WTC11 (cell line): ENCODE measurements at regions not wholly inside any gene's neighbourhood (a gene's known extent, or its start where the extent isn't known, plus 50 kb on each side); places are given as distances from the start of the nearest gene placed in this dataset.

Experiments used
- GABPB1 ChIP-seq: sonication (generic); formaldehyde crosslinking; IDR thresholded peaks from 2 replicates; pipeline ENCODE4 v1.8.1; 2023; ENCODE audit warnings: mild to moderate bottlenecking, missing genetic modification reagents
- JAZF1 ChIP-seq: fragments of 250-450 bp; sonication (Bioruptor Pico); IDR thresholded peaks from 2 replicates; pipeline ENCODE4 v1.9.0; 2021; ENCODE audit warnings: moderate library complexity, mild to moderate bottlenecking, inconsistent platforms
- TCF7 ChIP-seq: sonication (generic); formaldehyde crosslinking; IDR thresholded peaks from 2 replicates; pipeline ENCODE4 v1.8.0; 2022; ENCODE audit warnings: mild to moderate bottlenecking, low read depth, missing genetic modification reagents, moderate library complexity
- ZBTB21 ChIP-seq: sonication (generic); formaldehyde crosslinking; IDR thresholded peaks from 2 replicates; pipeline ENCODE4 v1.8.1; 2023; ENCODE audit warnings: mild to moderate bottlenecking, missing genetic modification reagents, borderline replicate concordance
- ZNF263 ChIP-seq: sonication (generic); formaldehyde crosslinking; IDR thresholded peaks from 2 replicates; pipeline ENCODE4 v1.8.1; 2022; ENCODE audit warnings: low read depth, mild to moderate bottlenecking, moderate library complexity, missing genetic modification reagents
- TF ChIP-seq, protein P1 (sequence below): fragments of 200-600 bp; IDR thresholded peaks from 2 replicates; pipeline ENCODE4 v1.8.0; 2022; ENCODE audit warnings: antibody characterized with exemption
- TF ChIP-seq, protein P2 (sequence below): sonication (generic); formaldehyde crosslinking; IDR thresholded peaks from 2 replicates; pipeline ENCODE4 v1.8.0; 2023; ENCODE audit warnings: missing genetic modification reagents
- TF ChIP-seq, protein P3 (sequence below): sonication (generic); formaldehyde crosslinking; IDR thresholded peaks from 2 replicates; pipeline ENCODE4 v1.8.1; 2022; ENCODE audit warnings: mild to moderate bottlenecking, moderate library complexity, missing genetic modification reagents
- TF ChIP-seq, protein P4 (sequence below): sonication (generic); formaldehyde crosslinking; IDR thresholded peaks from 2 replicates; pipeline ENCODE4 v1.8.1; 2023; ENCODE audit warnings: mild to moderate bottlenecking, missing genetic modification reagents, borderline replicate concordance
- TF ChIP-seq, protein P5 (sequence below): sonication (generic); formaldehyde crosslinking; IDR thresholded peaks from 2 replicates; pipeline ENCODE4 v1.8.0; 2022; ENCODE audit warnings: mild to moderate bottlenecking, missing genetic modification reagents

DNA sequence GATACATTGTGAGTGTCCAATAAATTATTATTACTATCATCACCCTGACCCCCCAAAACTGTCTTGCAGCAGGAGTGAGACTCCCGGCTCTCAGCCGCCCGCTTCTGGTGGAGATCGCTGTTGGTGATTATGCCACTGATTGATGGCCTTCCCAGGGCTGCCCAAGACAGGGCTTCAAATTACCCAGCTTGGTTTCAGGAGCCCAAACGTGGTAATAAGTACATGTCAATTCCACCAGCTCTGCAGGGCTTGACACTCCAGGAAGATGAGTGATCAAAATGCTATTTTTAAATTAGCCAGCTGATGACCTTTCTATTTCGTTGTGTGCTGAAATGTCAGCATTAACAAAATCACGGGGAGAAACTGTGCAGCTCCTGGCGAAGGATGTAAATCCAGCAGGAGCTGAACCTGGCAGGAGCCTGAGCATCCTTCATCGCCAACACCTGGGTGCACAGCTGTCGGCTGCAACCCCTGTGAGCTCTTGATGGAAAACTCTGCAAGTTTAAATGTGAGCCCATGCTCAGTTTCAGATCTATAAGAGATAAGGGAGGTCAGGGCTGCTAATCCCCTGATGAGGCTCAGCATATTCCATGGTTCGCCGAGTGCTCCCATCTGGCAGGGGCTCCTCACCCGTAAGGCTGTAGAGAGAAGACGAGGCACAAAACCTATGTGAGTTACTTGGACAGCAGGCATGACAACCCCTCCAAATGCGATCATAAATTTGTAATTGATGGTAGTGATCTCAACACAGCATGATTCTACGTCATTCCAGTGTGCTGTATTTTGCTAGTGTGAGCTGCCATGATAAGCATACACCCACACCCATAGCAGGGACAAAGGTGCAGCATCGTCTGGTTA is 446.3 kb downstream of the TCERG1L start:
- TF ChIP-seq, protein P1, sequence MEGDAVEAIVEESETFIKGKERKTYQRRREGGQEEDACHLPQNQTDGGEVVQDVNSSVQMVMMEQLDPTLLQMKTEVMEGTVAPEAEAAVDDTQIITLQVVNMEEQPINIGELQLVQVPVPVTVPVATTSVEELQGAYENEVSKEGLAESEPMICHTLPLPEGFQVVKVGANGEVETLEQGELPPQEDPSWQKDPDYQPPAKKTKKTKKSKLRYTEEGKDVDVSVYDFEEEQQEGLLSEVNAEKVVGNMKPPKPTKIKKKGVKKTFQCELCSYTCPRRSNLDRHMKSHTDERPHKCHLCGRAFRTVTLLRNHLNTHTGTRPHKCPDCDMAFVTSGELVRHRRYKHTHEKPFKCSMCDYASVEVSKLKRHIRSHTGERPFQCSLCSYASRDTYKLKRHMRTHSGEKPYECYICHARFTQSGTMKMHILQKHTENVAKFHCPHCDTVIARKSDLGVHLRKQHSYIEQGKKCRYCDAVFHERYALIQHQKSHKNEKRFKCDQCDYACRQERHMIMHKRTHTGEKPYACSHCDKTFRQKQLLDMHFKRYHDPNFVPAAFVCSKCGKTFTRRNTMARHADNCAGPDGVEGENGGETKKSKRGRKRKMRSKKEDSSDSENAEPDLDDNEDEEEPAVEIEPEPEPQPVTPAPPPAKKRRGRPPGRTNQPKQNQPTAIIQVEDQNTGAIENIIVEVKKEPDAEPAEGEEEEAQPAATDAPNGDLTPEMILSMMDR = no peak
- TF ChIP-seq, protein P2, sequence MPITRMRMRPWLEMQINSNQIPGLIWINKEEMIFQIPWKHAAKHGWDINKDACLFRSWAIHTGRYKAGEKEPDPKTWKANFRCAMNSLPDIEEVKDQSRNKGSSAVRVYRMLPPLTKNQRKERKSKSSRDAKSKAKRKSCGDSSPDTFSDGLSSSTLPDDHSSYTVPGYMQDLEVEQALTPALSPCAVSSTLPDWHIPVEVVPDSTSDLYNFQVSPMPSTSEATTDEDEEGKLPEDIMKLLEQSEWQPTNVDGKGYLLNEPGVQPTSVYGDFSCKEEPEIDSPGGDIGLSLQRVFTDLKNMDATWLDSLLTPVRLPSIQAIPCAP = no peak
- TF ChIP-seq, protein P3, sequence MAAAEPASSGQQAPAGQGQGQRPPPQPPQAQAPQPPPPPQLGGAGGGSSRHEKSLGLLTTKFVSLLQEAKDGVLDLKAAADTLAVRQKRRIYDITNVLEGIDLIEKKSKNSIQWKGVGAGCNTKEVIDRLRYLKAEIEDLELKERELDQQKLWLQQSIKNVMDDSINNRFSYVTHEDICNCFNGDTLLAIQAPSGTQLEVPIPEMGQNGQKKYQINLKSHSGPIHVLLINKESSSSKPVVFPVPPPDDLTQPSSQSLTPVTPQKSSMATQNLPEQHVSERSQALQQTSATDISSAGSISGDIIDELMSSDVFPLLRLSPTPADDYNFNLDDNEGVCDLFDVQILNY (CRISPR knock-in tag) = no peak
- TF ChIP-seq, protein P4, sequence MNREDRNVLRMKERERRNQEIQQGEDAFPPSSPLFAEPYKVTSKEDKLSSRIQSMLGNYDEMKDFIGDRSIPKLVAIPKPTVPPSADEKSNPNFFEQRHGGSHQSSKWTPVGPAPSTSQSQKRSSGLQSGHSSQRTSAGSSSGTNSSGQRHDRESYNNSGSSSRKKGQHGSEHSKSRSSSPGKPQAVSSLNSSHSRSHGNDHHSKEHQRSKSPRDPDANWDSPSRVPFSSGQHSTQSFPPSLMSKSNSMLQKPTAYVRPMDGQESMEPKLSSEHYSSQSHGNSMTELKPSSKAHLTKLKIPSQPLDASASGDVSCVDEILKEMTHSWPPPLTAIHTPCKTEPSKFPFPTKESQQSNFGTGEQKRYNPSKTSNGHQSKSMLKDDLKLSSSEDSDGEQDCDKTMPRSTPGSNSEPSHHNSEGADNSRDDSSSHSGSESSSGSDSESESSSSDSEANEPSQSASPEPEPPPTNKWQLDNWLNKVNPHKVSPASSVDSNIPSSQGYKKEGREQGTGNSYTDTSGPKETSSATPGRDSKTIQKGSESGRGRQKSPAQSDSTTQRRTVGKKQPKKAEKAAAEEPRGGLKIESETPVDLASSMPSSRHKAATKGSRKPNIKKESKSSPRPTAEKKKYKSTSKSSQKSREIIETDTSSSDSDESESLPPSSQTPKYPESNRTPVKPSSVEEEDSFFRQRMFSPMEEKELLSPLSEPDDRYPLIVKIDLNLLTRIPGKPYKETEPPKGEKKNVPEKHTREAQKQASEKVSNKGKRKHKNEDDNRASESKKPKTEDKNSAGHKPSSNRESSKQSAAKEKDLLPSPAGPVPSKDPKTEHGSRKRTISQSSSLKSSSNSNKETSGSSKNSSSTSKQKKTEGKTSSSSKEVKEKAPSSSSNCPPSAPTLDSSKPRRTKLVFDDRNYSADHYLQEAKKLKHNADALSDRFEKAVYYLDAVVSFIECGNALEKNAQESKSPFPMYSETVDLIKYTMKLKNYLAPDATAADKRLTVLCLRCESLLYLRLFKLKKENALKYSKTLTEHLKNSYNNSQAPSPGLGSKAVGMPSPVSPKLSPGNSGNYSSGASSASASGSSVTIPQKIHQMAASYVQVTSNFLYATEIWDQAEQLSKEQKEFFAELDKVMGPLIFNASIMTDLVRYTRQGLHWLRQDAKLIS (CRISPR knock-in tag) = no peak
- TF ChIP-seq TCF7 (no peak), ZNF263 (CRISPR knock-in tag) (no peak), GABPB1 (CRISPR knock-in tag) (no peak), JAZF1 (CRISPR knock-in tag) (no peak), ZBTB21 (CRISPR knock-in tag) (no peak)
- TF ChIP-seq, protein P5, sequence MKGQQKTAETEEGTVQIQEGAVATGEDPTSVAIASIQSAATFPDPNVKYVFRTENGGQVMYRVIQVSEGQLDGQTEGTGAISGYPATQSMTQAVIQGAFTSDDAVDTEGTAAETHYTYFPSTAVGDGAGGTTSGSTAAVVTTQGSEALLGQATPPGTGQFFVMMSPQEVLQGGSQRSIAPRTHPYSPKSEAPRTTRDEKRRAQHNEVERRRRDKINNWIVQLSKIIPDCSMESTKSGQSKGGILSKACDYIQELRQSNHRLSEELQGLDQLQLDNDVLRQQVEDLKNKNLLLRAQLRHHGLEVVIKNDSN = no peak
